LNCAP (cell line): ENCODE measurements at regions not wholly inside any gene's neighbourhood (a gene's known extent, or its start where the extent isn't known, plus 50 kb on each side); places are given as distances from the start of the nearest gene placed in this dataset.
A peak's percentile ranks its signal among the peaks of the same experiment; 100 is the strongest.

Experiments used
- TF ChIP-seq, protein P1 (sequence below): fragments of 450-650 bp; IDR thresholded peaks from 2 replicates; pipeline ENCODE4 v1.5.1; 2017; ENCODE audit warnings: mild to moderate bottlenecking

DNA sequence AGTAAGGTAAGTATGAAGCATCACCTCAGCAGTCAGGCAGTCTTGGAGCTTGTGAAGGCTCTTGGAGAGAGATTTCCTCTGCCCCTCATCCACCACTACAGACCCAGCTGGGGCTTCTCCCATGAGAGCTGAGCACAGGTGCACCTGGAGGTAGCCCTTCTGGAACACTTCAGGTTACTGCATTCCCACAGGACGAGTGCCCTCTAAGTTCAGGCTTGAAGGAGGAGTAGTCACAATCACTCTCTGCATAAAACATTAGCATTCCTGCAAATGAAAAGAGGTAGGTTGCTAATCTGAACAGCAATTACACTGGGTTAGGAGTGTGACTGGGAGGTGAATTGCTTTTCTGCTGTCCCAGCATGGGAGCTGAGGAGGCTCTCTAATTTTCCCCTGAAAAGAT is 308.8 kb downstream of the TEX13C start:
- TF ChIP-seq, protein P1, sequence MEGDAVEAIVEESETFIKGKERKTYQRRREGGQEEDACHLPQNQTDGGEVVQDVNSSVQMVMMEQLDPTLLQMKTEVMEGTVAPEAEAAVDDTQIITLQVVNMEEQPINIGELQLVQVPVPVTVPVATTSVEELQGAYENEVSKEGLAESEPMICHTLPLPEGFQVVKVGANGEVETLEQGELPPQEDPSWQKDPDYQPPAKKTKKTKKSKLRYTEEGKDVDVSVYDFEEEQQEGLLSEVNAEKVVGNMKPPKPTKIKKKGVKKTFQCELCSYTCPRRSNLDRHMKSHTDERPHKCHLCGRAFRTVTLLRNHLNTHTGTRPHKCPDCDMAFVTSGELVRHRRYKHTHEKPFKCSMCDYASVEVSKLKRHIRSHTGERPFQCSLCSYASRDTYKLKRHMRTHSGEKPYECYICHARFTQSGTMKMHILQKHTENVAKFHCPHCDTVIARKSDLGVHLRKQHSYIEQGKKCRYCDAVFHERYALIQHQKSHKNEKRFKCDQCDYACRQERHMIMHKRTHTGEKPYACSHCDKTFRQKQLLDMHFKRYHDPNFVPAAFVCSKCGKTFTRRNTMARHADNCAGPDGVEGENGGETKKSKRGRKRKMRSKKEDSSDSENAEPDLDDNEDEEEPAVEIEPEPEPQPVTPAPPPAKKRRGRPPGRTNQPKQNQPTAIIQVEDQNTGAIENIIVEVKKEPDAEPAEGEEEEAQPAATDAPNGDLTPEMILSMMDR: no peak

DNA sequence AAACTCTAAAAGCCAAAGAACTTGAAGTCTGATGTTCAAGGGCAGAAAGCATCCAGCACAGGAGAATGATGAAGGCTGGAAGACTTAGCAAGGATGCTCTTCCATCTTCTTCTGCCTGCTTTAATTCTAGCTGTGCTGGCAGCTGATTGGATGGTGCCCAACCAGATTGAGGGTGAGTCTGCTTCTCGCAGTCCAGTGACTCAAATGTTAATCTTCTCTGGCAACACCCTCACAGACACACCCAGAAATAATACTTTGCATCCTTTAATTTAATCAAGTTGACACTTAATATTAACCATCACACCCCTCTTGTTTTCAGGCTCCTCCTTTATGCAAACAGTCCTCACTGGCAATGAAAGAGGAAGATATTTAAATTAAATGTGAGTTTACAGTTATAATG is 321.7 kb downstream of the TEX13C start:
- TF ChIP-seq, protein P1: no peak

DNA sequence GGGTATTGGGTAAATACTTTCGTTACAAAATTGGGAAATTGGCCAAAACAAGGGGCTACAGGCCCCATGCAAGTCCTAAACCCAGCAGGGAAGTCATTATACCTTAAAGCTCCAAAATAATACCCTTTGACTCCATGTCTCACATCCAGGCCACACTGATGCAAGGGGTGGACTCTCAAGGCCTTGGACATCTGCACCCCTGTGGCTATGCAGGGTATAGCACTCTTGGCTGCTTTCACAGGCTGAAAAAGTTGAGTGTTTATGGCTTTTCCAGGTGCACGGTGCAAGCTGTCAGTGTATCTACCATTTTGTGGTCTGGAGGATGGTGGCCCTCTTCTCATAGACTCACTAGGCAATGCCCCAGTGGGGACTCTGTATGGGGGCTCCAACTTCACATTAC is 326.5 kb downstream of the TEX13C start:
- TF ChIP-seq, protein P1: peak; percentile 33; the same call in 1 of the 2 replicates

DNA sequence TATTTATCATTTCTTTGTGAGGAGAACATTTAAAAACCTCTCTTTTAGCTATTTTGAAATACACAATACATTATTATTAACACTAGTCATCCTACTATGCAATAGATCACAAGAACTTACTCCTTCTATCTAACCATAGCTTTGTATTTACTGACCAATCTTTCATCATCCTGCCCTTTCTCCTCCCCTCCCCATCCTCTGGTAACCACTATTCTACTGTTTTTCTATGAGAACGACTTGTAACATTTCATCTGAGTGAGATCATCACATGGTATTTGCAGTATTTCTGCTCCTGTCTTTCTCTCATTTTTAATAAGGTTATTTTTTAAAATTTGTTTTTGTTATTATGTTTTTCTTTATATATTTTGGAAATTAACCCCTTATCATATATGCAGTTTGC is 331.8 kb downstream of the TEX13C start:
- TF ChIP-seq, protein P1: no peak

DNA sequence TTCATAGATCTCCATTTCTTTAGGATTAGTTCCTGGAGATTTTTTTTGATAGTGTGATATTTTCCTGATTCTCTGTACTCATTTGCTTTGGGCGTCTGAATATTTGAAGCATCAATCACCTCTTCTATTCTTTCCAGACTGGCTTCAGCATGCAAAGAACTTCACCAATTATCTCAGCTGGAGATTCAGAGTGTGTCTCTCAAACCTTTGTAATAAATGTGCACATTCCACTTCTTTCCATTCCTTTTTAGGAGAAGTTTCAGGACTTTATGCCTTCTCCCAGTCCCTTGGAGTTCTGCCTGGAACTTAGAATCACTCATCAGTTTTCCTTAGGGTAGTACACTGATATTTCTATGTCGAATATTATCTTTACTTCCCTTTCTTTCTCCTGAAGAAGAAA is 334.8 kb downstream of the TEX13C start:
- TF ChIP-seq, protein P1: no peak

DNA sequence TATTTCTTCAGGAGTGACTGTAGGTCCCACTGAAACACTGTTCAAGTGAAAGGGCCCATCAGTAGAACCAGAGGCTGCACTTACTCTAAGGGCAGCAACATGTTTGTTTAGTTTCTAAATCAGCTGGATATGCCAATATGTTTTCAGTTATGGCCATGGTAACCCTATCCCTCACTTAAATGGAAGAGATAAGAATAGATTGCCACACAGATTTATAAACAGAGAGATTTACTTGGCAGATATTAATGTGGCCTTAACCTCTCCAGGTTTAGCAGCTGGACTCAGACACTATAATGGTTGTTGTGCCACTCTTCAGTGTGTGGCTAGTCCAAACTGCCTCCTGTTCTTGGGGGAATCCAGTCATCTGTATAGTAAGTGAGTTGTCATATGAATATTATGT is 354.1 kb downstream of the TEX13C start:
- TF ChIP-seq, protein P1: no peak

DNA sequence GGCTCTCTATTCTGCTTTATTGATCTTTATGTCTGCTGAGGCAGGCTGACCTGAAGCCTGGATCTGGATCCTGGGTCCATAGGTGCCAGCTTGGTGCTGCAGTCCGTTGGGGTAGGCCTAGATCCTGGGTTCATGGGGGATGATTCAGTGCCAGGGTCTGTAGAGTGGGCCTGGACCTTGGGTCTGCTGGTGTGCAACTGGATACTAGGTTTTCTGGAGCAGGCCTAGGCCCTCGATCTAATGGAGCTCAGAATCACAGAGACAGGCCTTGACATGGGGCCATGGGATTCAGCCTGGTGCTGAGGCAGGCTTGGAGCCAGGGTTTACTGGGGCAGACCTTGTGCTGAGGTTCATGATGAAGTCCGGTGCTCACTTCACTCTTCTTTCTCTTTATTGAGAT is 358.6 kb downstream of the TEX13C start:
- TF ChIP-seq, protein P1: no peak

DNA sequence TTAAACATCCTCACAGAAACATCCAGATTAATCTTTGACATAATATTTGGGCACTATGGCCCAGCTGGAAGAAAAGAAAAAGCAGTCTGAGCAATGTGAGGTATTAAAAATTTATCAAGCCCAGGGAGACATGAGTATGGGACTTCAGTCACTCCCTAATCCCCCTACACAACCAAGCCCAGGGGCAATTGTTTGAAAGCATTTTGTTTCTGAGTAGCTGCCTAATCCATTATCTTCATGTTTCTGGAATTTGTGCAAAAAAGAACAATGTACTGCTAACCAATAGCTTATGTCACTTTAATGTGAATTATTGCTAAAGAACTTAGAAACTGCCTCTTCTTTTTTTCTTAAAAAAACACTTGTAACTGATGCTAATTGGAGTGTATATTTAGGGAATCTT is 360.7 kb downstream of the TEX13C start:
- TF ChIP-seq, protein P1: no peak
